Naive B cell (primary cell): ENCODE measurements at regions not wholly inside any gene's neighbourhood (a gene's known extent, or its start where the extent isn't known, plus 50 kb on each side); places are given as distances from the start of the nearest gene placed in this dataset.
"Not testable (repeated sequence)": the region's sequence is repeated elsewhere in the genome, so short reads cannot be mapped to it uniquely, and the experiment has no call there.

Experiments used
- ATAC-seq, 2 donors: fragments of 150-1000 bp; cut with Tn5 transposase; 2 replicates each; pipeline ENCODE4 v1.10.0; 2021; ENCODE audit warnings: low read depth in 2 of 2, mild to moderate bottlenecking in 2 of 2, moderate library complexity in 2 of 2
- DNase-seq: peaks from one replicate; pipeline ENCODE4 v3.0.0; 2022
- H3K27ac Mint-ChIP-seq, 6 donors: one replicate each; pipeline ENCODE4 v1.8.0; 2020 to 2022; ENCODE audit warnings: mild to moderate bottlenecking in 6 of 6, mixed read lengths in 6 of 6, moderate library complexity in 5 of 6, inconsistent platforms in 2 of 6
- H3K27me3 Mint-ChIP-seq, 3 donors: one replicate each; pipeline ENCODE4 v1.8.0; 2021 to 2022; ENCODE audit warnings: mixed read lengths in 3 of 3, mild to moderate bottlenecking in 1 of 3
- H3K36me3 Mint-ChIP-seq, 2 donors: one replicate each; pipeline ENCODE4 v1.8.0; 2020 to 2022; ENCODE audit warnings: mixed read lengths in 2 of 2, inconsistent platforms in 1 of 2, mild to moderate bottlenecking in 1 of 2
- H3K4me1 Mint-ChIP-seq, 3 donors: one replicate each; pipeline ENCODE4 v1.8.0; 2020 to 2022; ENCODE audit warnings: mixed read lengths in 3 of 3, inconsistent platforms in 1 of 3, mild to moderate bottlenecking in 1 of 3, moderate library complexity in 1 of 3
- H3K4me3 Mint-ChIP-seq, 8 donors: one replicate each; pipeline ENCODE4 v1.8.0; 2020 to 2022; ENCODE audit warnings: mild to moderate bottlenecking in 8 of 8, mixed read lengths in 8 of 8, moderate library complexity in 8 of 8, inconsistent platforms in 2 of 8
- H3K9me3 Mint-ChIP-seq, 7 donors: one replicate each; pipeline ENCODE4 v1.8.0; 2020 to 2022; ENCODE audit warnings: mixed read lengths in 7 of 7, mild to moderate bottlenecking in 5 of 7, inconsistent platforms in 2 of 7, moderate library complexity in 1 of 7

- H3K36me3 Mint-ChIP-seq, H3K9me3 Mint-ChIP-seq, DNase-seq, H3K4me3 Mint-ChIP-seq, H3K27ac Mint-ChIP-seq, ATAC-seq, H3K4me1 Mint-ChIP-seq: not testable (repeated sequence)
- peaks cover 29 to 37% (median 32%) of the 10 kb centered on the region in 3 donors for H3K27me3 Mint-ChIP-seq
Observed at GRCh38 chr17:65301882-65302281, 164.7 kb downstream of the RGS9 start.

- H3K27me3 Mint-ChIP-seq, result peaks cover 26 to 37% (median 32%) of the 10 kb centered on the region in 3 donors
- no peak for DNase-seq
- ATAC-seq, result no peak
Observed at GRCh38 chr17:65301184-65301583, 164.0 kb downstream of the RGS9 start.

GRCh38 chr17:65297916-65298315, 160.7 kb downstream of the RGS9 start:
- Mint-ChIP-seq H3K27me3 (peaks cover 33 to 38% (median 35%) of the 10 kb centered on the region in 3 donors), H3K4me3 (no peak overlapping the region)

More at GRCh38 chr17:65301184-65301583, 164.0 kb downstream of the RGS9 start:
- peaks cover 0 to 4% (median 0%) of the 10 kb centered on the region in 7 donors for H3K9me3 Mint-ChIP-seq
- H3K36me3 Mint-ChIP-seq, result no peaks in the 10 kb centered on the region
- no peak overlapping the region for H3K4me3 Mint-ChIP-seq
- no peaks in the 10 kb centered on the region for H3K4me1 Mint-ChIP-seq
- H3K27ac Mint-ChIP-seq, result no peak overlapping the region

GRCh38 chr17:65297384-65297783, 160.2 kb downstream of the RGS9 start:
- ATAC-seq (no peak), DNase-seq (no peak)
- Mint-ChIP-seq H3K4me1 (peaks cover 3 to 7% (median 4%) of the 10 kb centered on the region in 3 donors), H3K4me3 (no peak overlapping the region), H3K9me3 (peaks cover 0 to 4% (median 0%) of the 10 kb centered on the region in 7 donors), H3K27me3 (peaks cover 27 to 35% (median 33%) of the 10 kb centered on the region in 3 donors), H3K36me3 (no peaks in the 10 kb centered on the region), H3K27ac (no peak overlapping the region)

More at GRCh38 chr17:65297916-65298315, 160.7 kb downstream of the RGS9 start:
- Mint-ChIP-seq H3K27ac (no peak overlapping the region), H3K36me3 (no peaks in the 10 kb centered on the region), H3K4me1 (peaks cover 3 to 7% (median 4%) of the 10 kb centered on the region in 3 donors), H3K9me3 (peaks cover 0 to 4% (median 0%) of the 10 kb centered on the region in 7 donors)
- ATAC-seq (no peak), DNase-seq (no peak)

GRCh38 chr17:65294181-65294719, 157.1 kb downstream of the RGS9 start:
- DNase-seq (peak; percentile 5), ATAC-seq (peak in 1 of 2 donors; percentile 30)
- H3K4me1 Mint-ChIP-seq, result peaks cover 3 to 7% (median 4%) of the 10 kb centered on the region in 3 donors
- H3K27me3 Mint-ChIP-seq, result peaks cover 21 to 29% (median 22%) of the 10 kb centered on the region in 3 donors
- peaks cover 0 to 2% (median 0%) of the 10 kb centered on the region in 7 donors for H3K9me3 Mint-ChIP-seq
- H3K4me3 Mint-ChIP-seq, result peak overlapping the region in 1 of 8 donors; percentile 0
- H3K36me3 Mint-ChIP-seq, result no peaks in the 10 kb centered on the region
- no peak overlapping the region for H3K27ac Mint-ChIP-seq

GRCh38 chr17:65293584-65294180, 156.5 kb downstream of the RGS9 start:
- no peaks in the 10 kb centered on the region for H3K36me3 Mint-ChIP-seq
- peaks cover 3 to 7% (median 4%) of the 10 kb centered on the region in 3 donors for H3K4me1 Mint-ChIP-seq
- H3K27ac Mint-ChIP-seq, result no peak overlapping the region
- no peak for DNase-seq
- H3K4me3 Mint-ChIP-seq, result peak overlapping the region in 1 of 8 donors; percentile 0
- ATAC-seq, result no peak
- peaks cover 20 to 33% (median 20%) of the 10 kb centered on the region in 3 donors for H3K27me3 Mint-ChIP-seq
- H3K9me3 Mint-ChIP-seq, result peaks cover 0 to 2% (median 0%) of the 10 kb centered on the region in 7 donors

- ATAC-seq (no peak), DNase-seq (no peak)
- Mint-ChIP-seq H3K4me3 (no peak overlapping the region), H3K27me3 (peaks cover 18 to 33% (median 22%) of the 10 kb centered on the region in 3 donors), H3K27ac (peak overlapping the region in 1 of 6 donors; percentile 33), H3K36me3 (no peaks in the 10 kb centered on the region), H3K4me1 (peaks cover 3 to 7% (median 4%) of the 10 kb centered on the region in 3 donors), H3K9me3 (no peaks in the 10 kb centered on the region)
Observed at GRCh38 chr17:65292430-65292829, 155.3 kb downstream of the RGS9 start.

GRCh38 chr17:65291301-65291700, 154.1 kb downstream of the RGS9 start:
- H3K4me1 Mint-ChIP-seq, H3K36me3 Mint-ChIP-seq, H3K9me3 Mint-ChIP-seq, DNase-seq, H3K4me3 Mint-ChIP-seq, H3K27ac Mint-ChIP-seq, ATAC-seq: not testable (repeated sequence)
- peaks cover 18 to 33% (median 22%) of the 10 kb centered on the region in 3 donors for H3K27me3 Mint-ChIP-seq

- Mint-ChIP-seq H3K36me3 (no peaks in the 10 kb centered on the region), H3K27me3 (peaks cover 18 to 33% (median 24%) of the 10 kb centered on the region in 3 donors), H3K9me3 (peaks cover 0 to 3% (median 0%) of the 10 kb centered on the region in 7 donors), H3K4me1 (peaks cover 3 to 7% (median 4%) of the 10 kb centered on the region in 3 donors), H3K4me3 (no peak overlapping the region), H3K27ac (no peak overlapping the region)
- DNase-seq (no peak), ATAC-seq (no peak)
Observed at GRCh38 chr17:65290616-65291015, 153.4 kb downstream of the RGS9 start.

GRCh38 chr17:65290056-65290455, 152.9 kb downstream of the RGS9 start:
- DNase-seq (no peak), ATAC-seq (no peak)
- Mint-ChIP-seq H3K36me3 (no peaks in the 10 kb centered on the region), H3K9me3 (peaks cover 0 to 3% (median 0%) of the 10 kb centered on the region in 7 donors), H3K27ac (no peak overlapping the region), H3K4me1 (peaks cover 3 to 7% (median 4%) of the 10 kb centered on the region in 3 donors), H3K27me3 (peaks cover 18 to 33% (median 27%) of the 10 kb centered on the region in 3 donors), H3K4me3 (no peak overlapping the region)

GRCh38 chr17:65287040-65287439, 149.9 kb downstream of the RGS9 start:
- Mint-ChIP-seq H3K9me3 (peaks cover 0 to 7% (median 4%) of the 10 kb centered on the region in 7 donors), H3K4me3 (no peak overlapping the region), H3K36me3 (no peaks in the 10 kb centered on the region), H3K27ac (no peak overlapping the region), H3K4me1 (no peaks in the 10 kb centered on the region), H3K27me3 (peaks cover 18 to 29% (median 25%) of the 10 kb centered on the region in 3 donors)
- DNase-seq (no peak), ATAC-seq (no peak)

- peak overlapping the region in 1 of 6 donors; percentile 43 for H3K27ac Mint-ChIP-seq
- no peak for DNase-seq
Observed at GRCh38 chr17:65283704-65284103, 146.5 kb downstream of the RGS9 start.

GRCh38 chr17:65279456-65279855, 142.3 kb downstream of the RGS9 start:
- DNase-seq (no peak), ATAC-seq (no peak)
- H3K4me3 Mint-ChIP-seq, result no peak overlapping the region
- H3K27me3 Mint-ChIP-seq, result peaks cover 26 to 47% (median 31%) of the 10 kb centered on the region in 3 donors
- H3K4me1 Mint-ChIP-seq, result peaks cover 9 to 10% (median 10%) of the 10 kb centered on the region in 3 donors
- peaks cover 0 to 4% of the 10 kb centered on the region in 2 donors for H3K36me3 Mint-ChIP-seq
- peaks cover 0 to 11% (median 4%) of the 10 kb centered on the region in 7 donors for H3K9me3 Mint-ChIP-seq
- no peak overlapping the region for H3K27ac Mint-ChIP-seq

More at GRCh38 chr17:65283704-65284103, 146.5 kb downstream of the RGS9 start:
- Mint-ChIP-seq H3K4me3 (no peak overlapping the region), H3K4me1 (no peaks in the 10 kb centered on the region), H3K27me3 (peaks cover 20 to 33% (median 30%) of the 10 kb centered on the region in 3 donors), H3K36me3 (no peaks in the 10 kb centered on the region), H3K9me3 (peaks cover 0 to 11% (median 4%) of the 10 kb centered on the region in 7 donors)
- ATAC-seq, result no peak

GRCh38 chr17:65278820-65279184, 141.6 kb downstream of the RGS9 start:
- Mint-ChIP-seq H3K27me3 (peaks cover 27 to 49% (median 30%) of the 10 kb centered on the region in 3 donors), H3K9me3 (peaks cover 0 to 8% (median 4%) of the 10 kb centered on the region in 7 donors), H3K4me3 (no peak overlapping the region), H3K27ac (no peak overlapping the region), H3K4me1 (peaks cover 9 to 10% (median 10%) of the 10 kb centered on the region in 3 donors), H3K36me3 (peaks cover 0 to 4% of the 10 kb centered on the region in 2 donors)
- ATAC-seq (no peak), DNase-seq (no peak)
